HG02870 (cell line): ENCODE measurements at regions not wholly inside any gene's neighbourhood (a gene's known extent, or its start where the extent isn't known, plus 50 kb on each side); places are given as distances from the start of the nearest gene placed in this dataset.
"Not testable (repeated sequence)": the region's sequence is repeated elsewhere in the genome, so short reads cannot be mapped to it uniquely, and the experiment has no call there.

Experiments used
- ATAC-seq: cut with Tn5 transposase; IDR thresholded peaks from one replicate; pipeline ENCODE4 v1.9.1; 2021; ENCODE audit warnings: mild to moderate bottlenecking, moderate library complexity; ENCODE audit not compliant: unreplicated experiment

DNA sequence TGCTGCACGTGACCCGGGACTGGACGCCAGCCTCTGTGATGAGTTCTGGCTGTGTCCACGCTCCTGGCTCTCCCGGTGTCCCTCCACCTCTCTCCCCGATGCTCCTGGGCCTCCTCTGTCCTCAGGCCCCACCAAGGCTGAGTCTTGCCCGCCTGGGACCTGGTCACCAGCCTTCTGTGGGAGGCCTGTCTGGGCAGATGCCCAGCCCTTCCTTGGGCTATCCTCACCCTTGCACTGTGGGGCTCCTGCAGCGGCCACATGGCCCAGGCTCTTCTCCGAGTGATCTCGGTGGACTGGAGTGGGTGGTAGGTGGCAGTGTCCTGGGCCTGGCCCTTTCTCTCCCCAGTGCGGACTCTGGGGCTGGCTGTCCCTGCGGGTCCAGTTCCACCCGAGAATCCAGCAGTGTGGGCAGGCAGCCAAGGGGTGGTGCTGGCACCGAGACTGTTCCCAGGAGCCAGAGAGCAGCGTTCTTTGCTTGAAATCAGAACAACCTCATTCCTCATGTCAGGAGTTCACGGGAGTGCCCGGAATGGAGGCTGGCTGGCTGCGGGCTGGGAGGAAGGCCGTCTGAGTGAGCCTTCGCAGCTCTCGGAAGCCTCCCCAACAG is 94.6 kb downstream of the TMEM121 start:
- ATAC-seq: not testable (repeated sequence)

DNA sequence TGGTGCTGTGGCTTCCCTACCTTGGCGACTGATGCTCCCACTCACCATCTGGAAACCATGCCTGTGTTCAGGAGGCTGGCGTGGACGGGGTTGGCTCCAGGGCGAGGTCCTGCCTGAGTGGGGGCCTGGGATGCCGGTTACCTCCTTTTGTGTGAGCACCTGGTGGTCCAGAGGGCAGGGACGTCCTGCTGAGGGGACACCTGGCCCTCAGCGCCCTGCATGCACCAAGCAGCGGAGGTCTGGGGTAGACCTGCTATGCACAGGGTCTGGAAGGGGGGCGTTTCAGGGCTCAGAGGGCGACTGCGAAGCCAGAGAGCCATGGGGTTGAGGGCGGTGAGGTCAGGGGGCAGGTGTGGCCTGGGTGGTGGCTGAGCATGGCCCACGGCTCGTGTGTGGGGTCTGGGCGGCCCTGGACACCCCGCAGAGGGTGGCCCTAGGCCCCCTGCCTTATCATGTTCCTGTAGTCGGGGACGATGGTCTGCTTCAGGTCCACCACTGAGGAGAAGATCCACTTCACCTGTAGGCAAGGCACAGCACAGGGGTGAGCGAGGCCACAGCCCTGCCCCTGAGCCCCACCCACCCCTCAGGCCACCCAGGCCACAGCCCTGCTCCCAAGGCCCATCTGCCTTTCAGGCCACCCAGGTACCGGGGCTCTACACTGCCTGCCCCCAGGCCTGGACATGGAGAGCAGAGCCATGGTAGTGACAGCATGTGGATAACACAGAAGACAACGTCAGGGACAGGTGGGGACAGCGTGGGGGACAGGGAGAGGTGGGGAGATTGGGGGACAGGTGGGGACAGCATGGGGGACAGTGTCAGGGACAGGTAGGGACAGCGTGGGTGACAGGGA is 95.3 kb downstream of the TMEM121 start:
- not testable (repeated sequence) for ATAC-seq

DNA sequence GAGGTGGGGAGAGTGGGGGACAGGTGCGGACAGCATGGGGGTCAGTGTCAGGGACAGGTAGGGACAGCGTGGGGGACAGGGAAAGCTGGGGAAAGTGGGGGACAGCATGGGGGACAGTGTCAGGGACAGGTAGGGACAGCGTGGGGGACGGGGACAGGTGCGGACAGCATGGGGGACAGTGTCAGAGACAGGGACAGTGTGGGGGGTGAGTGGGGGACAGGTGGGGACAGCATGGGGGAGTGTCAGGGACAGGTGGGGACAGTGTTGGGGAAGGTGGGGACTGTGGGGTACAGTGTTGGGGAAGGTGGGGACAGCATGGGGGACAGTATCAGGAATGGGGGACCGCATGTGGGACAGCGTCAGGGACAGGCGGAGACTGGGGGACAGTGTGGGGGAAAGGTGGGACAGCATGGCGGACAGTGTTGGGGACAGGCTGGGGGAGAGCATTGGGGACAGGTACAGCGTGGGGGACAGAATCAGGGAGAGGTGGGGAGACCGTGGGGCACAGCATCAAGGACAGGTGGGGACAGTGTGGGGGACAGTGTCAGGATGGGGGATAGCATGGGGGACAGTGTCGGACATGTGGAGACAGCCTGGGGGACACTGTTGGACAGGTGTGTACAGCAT is 96.1 kb downstream of the TMEM121 start:
- ATAC-seq: no peak

DNA sequence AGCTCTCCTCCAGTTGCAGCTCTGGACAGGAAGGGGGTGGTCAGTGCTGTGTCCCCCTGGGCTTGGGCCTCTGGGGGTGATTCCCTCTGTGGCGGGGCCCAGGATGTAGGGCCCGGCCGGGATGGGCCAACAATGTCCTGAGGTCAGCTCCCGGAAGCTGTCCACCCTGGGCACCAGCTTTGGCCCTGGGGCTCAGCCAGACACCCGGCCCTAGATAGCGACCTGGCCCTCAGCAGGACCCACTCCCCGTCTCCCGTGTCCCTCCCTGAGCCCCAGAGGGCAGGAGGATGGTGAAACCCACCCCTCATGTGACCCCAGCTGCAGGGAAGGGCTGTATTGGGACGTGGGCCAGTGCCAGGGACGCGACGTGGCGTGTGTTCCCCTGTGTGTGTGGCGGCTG is 96.8 kb downstream of the TMEM121 start:
- not testable (repeated sequence) for ATAC-seq

DNA sequence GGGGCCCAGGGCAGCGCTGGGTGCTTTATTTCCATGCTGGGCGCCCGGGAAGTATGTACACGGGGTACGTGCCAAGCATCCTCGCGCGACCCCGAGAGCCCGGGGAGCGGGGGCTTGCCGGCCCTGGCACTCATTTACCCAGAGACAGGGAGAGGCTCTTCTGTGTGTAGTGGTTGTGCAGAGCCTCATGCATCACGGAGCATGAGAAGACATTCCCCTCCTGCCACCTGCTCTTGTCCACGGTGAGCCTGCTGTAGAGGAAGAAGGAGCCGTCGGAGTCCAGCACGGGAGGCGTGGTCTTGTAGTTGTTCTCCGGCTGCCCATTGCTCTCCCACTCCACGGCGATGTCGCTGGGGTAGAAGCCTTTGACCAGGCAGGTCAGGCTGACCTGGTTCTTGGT is 98.0 kb downstream of the TMEM121 start:
- not testable (repeated sequence) for ATAC-seq

DNA sequence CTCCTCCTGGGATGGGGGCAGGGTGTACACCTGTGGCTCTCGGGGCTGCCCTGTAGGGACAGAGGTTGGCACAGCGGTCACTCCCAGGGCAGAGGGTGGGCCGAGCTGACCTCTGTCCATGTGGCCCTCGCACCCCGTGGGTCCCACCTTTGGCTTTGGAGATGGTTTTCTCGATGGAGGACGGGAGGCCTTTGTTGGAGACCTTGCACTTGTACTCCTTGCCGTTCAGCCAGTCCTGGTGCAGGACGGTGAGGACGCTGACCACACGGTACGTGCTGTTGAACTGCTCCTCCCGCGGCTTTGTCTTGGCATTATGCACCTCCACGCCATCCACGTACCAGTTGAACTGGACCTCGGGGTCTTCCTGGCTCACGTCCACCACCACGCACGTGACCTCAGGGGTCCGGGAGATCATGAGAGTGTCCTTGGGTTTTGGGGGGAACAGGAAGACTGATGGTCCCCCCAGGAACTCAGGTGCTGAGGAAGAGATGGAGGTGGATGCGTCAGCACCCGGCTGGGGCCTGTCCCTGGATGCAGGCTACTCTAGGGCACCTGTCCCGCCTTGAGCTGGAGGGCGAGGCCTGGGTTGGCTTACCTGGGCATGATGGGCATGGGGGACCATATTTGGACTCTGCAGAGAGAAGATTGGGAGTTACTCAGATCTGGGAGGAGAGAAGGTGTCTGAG is 98.5 kb downstream of the TMEM121 start:
- not testable (repeated sequence) for ATAC-seq

DNA sequence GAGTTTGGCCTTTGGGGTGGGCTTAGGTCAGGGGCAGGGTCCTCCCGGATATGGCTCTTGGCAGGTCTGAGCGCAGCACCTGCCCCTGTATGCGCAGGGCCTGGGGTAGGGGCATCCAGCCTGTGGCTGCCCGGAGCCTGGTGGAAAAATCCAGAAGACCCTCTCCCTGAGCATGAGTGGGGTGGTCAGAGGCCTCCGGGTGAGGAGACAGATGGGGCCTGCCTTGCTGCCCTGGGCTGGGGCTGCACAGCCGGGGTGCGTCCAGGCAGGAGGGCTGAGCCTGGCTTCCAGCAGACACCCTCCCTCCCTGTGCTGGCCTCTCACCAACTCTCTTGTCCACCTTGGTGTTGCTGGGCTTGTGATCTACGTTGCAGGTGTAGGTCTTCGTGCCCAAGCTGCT is 99.1 kb downstream of the TMEM121 start:
- ATAC-seq: not testable (repeated sequence)

DNA sequence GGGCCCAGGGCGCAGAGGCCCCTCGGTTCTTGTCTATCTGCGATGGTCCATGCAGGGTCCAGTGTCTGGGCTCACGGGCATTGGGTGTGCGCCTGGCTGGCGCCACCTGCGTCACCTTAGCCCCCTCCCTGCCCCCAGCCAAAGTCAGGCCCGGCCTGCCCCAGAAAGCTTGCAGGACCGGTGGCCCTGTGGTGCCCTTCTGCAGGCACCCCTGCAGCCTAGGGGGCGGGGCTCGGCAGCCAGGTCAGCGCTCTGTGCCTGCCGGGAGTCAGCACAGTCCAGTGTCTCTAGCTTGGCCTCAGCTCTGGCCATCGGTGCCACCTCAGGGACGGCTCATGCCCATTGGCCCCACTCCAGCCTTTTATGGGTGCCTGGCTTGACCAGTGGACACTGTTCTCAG is 99.7 kb downstream of the TMEM121 start:
- ATAC-seq: not testable (repeated sequence)

DNA sequence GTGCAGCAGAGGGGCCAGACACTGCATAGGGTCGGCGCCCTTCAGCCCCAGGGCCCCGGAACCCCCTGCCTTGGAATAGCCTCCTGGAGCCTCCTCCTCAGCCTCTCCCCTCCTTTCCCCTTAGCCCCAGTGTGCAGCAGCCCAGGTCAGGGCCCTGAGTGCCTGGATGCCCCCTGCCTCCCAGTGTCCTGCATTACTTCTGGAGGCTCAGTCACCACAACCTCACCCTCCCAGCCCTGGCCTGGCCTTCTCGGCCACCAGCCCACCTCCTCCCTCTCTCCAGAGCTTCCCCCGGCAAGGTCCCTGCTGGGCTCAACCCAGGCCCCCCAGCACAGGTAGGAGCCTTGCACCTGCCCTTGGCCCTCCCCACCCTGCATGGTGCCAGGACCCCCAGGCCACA is 100.3 kb downstream of the TMEM121 start:
- not testable (repeated sequence) for ATAC-seq

DNA sequence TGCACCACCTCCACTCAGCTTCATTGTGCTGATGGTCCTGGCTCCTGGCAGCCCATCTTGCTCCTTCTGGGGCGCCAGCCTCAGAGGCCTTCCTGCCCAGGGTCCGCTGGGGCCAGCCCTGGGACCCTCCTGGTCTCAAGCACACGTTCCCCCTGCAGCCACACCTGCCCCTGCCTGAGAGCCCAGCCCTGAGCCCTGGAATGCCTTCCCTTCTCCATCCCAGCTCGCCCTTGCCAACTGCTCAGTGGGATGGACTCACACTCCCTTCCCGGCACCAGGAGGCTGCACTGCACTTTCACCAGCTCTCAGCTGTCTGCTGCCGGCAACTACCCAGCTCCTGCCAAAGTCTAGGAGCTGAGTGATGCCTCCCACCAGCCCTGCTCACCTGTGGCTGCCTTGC is 100.9 kb downstream of the TMEM121 start:
- not testable (repeated sequence) for ATAC-seq

DNA sequence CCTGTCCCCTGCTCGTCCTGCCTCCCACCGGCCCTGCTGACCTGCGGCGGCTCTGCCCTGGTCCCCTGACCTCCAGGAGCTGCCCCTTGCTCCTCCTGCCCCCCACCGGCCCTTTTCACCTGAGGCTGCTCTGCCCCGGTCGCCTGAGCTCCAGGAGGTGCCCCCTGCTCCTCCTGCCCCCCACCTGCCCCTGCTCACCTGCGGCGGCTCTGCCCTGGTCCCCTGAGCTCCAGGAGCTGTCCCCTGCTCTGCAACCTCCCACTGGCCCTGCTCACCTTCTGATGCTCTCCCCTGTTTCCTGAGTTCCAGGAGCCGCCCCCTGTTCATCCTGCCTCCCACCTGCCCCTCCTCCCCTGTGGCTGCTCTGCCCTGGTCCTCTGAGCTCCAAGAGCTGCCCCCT is 101.3 kb downstream of the TMEM121 start:
- ATAC-seq: no peak

DNA sequence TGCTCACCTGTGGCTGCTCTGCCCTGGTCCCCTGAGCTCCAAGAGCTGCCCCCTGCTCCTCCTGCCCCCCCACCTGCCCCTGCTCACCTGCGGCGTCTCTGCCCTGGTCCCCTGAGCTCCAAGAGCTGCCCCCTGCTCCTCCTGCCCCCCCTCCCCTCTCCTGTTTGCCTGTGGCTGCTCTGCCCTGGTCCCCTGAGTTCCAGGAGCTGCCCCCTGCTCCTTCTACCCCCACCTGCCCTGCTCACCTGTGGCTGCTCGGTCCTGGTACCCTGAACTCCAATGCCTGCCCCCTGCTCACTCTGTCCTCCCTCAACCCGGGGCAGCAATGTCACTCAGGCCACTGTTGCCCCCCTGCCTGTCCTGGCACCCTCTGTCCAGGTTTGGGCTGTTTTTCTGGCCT is 101.7 kb downstream of the TMEM121 start:
- not testable (repeated sequence) for ATAC-seq

DNA sequence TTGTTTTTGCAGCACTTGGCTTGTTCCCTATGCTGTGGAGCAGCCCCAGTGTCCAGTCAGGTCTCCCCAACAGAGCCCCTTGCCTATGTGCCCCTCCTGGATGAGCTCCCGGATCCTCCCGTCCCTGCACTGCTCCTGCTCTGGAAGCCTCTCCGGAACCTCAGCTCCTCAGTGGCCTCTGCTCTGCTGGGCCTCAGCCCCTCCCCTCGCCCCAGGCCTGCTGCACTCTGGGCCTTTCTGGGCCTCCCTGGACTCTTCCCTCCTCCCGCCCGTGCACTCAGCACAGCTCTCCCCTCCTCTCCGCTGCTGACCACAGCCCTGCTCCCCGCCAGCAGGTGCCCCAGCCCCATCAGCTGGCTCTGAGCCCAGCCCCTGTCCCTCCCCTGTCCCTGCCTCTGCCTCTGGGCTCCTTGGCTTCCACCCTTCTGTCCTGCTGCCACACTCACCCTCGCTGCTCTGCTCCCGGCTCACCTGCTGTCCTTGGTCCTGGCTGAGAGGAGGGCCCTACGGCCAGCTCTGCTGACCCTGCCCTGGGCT is 102.2 kb downstream of the TMEM121 start:
- ATAC-seq: not testable (repeated sequence)

DNA sequence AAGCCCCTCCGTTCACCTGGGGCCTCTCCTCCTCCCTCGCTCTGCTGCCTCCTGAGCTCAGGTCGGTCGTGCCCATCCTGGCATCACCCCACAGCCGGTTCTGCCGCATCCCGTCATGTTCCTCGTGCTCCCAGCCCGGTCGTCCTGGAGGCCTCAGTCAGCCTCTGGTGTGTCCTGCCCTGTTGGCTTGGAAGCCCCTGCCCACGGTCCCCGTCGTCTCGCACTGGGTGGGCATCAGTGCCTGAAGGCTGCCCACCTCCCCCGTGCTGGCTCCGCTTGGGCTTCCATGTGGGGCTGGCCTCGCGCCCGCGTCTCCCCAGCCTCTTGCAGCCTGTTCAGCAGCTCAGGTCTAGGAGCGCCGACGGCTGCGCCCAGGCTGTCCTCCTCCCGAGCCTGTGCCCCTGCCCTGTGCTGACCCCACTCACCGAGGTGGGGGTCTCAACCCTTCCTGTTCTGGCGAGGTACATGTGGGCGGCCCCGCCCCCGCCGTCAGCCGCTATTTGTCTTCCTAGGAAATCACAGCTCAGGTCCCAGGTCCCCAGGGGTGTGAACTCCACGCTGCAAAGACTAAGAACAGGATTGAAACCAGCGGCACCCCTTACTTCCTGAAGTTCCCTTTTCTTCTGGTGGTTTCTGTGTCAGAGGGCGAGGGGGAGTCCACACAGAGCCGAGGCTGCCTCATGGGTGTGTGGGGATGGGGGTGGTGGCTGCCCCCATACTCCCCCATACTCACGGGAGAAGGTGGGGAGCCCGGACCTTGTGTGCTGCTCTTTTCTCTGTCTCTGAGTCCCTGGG is 102.9 kb downstream of the TMEM121 start:
- not testable (repeated sequence) for ATAC-seq

DNA sequence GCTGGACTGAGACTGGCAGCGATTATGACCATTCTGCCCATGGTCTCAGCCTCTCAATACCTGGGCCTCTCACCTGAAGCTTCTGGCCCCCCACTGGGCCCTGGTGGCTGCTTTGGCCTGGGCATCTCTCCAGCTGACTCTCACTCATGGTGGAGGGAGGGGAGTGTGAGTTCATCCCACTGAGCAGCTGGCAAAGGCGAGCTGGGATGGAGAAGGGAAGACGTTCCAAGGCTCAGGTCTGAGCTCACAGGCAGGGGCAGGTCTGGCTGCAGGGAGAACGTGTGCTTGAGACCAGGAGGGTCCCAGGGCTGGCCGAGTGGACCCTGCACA is 103.5 kb downstream of the TMEM121 start:
- no peak for ATAC-seq

DNA sequence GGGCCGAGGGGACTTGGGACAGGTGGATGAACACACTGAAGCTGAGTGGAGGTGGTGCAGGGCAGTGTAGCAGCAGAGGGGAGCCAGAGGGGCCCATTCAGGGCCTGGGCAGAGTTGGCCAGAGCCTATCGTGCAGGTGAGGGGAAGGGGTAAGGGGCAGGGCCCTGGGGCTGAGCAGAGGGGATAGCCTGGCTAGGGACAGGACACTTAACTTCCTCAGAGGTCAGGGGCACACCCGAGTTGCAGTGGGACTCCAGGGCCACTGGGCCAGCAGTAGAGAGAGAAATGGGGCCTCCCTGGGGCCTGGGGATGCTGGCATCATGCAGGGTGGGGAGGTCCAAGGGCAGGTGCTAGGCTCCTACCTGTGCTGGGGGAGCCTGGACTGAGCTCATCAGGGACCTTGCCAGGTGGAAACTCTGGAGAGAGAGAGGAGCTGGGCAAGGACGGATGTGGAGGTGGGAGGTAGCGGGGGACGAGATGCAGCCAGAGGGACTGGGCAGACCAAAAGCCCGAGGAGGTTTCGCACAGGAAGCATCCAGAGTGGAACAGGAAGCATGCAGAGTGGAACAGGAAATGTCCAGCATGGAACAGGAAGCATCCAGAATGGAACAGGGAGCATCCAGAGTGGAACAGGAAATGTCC is 104.0 kb downstream of the TMEM121 start:
- not testable (repeated sequence) for ATAC-seq

DNA sequence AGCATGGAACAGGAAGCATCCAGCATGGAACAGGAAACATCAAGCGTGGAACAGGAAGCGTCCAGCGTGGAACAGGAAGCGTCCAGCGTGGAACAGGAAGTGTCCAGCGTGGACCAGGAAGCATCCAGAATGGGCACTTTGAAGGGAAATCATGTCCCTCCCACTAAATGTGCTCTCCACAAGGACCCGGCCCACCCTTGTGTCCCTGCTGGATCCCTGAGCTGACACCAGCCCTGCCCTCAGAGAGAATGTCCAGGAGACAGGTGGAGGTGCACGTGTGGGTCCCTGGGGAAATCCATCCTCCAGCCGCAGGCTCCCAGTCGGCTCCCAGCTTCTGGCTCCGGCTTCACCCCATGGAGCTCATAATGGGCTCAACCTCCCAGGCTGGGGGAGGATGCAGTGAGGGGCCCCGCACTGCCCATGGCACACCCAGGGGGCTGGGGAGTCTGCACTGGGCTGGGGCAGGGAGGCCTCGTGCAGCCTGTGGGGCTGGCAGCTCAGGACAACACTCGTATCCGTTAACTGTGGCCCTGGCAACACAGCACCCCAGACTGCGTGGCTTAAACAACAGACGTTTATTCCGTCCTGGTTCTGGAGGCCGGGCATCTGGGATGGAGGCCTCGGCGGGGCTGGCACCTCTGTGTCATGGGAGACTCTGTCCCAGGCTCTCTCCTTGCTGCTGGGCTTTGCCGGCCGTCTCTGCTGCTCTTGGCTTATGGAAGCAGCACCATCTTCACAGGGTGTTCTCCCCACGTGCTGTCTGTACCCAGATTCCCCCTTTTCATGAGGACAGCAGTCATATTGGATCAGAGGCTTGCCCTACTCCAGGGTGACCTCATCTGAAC is 104.8 kb downstream of the TMEM121 start:
- ATAC-seq: not testable (repeated sequence)

DNA sequence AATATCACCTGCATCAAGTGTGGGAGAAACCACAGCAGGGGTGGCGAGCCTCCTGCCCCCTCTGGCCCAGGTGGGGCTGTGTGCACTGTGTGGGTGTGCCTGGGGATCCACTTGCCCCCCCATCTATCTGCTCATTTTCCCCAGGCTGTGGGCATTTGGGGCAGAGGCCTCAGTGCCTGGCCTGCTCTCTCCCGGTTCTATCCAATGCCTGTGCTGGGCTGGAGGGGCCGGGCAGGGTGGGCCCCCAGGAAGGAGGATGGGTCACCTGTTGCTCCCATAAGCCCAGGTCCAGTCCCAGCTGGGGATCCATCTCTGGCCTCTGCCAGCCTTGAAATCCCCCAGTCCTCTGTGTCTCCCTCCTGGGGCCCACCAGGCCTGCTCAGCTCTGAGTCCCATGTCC is 105.6 kb downstream of the TMEM121 start:
- ATAC-seq: no peak

DNA sequence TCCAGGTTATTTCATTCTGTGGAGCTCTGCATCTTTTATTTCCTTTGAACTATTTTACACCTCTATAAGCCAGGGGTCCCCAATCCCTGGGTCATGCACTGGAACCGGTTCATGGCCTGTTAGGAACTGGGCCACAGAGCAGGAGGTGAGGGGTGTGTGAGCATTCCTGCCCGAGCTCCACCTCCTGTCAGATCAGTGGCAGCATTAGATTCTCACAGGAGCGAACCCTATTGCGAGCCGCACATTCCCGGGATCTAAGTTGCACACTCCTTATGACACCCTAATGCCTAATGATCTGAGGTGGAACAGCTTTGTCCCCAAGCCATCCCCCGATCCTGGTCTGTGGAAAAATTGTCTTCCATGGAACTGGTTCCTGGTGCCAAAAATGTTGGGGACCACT is 107.2 kb downstream of the TMEM121 start:
- not testable (repeated sequence) for ATAC-seq
